ENCODE measurements at regions not wholly inside any gene's neighbourhood (a gene's known extent, or its start where the extent isn't known, plus 50 kb on each side); places are given as distances from the start of the nearest gene placed in this dataset.

DNA sequence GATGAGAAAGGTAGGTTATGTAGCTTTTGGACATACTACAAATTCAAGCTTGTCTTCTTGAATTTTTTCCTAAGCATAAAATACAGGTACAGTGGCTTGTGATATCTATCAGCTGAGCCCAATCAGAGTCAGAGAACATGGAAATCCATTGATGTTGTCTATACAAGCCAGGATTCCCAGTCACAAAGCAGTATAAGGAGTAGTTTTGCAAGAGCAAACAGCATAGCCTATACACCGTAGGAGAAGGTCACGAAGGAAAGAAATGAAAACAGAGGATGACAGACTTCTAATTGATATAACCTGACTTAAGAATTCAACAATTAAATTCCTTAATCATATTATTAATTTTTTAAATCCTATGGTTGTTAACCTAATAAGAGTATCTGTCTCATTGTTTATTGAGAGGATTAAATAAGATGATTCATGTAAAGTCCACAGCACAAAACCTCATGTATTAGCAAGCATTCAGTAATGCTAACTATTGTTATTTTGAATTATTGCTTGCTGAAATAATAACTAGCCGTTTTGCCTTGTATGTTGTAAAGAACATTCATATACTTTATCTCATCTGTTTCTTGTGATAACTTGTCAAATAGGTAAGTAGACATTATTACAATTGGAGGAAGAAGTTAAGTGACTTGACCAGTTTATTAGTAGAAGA, 276.6 kb upstream of the ZPLD1 start:
- no peaks in the 10 kb centered on the region for H3K79me2 ChIP-seq (ENCODE audit: insufficient read depth, low read depth)
- no peak overlapping the region for H3K4me3 ChIP-seq (IDR thresholded peaks at IDR 0.05; ENCODE audit: insufficient read depth, low read depth, low read length)
- no peak overlapping the region for H3K4me2 ChIP-seq
- no peak overlapping the region for H3K9ac ChIP-seq
- no peak overlapping the region for H2AFZ ChIP-seq (ENCODE audit: low read depth)
- TF ChIP-seq, protein P1, sequence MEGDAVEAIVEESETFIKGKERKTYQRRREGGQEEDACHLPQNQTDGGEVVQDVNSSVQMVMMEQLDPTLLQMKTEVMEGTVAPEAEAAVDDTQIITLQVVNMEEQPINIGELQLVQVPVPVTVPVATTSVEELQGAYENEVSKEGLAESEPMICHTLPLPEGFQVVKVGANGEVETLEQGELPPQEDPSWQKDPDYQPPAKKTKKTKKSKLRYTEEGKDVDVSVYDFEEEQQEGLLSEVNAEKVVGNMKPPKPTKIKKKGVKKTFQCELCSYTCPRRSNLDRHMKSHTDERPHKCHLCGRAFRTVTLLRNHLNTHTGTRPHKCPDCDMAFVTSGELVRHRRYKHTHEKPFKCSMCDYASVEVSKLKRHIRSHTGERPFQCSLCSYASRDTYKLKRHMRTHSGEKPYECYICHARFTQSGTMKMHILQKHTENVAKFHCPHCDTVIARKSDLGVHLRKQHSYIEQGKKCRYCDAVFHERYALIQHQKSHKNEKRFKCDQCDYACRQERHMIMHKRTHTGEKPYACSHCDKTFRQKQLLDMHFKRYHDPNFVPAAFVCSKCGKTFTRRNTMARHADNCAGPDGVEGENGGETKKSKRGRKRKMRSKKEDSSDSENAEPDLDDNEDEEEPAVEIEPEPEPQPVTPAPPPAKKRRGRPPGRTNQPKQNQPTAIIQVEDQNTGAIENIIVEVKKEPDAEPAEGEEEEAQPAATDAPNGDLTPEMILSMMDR (conservative IDR thresholded peaks at IDR 0.05; ENCODE audit: low read depth, low read length), result no peak
- H3K4me1 ChIP-seq (ENCODE audit: low read depth, poor library complexity, severe bottlenecking), result peaks cover 2% of the 10 kb centered on the region
- no peaks in the 10 kb centered on the region for H3K36me3 ChIP-seq (ENCODE audit: insufficient read depth)
- H3K27me3 ChIP-seq (ENCODE audit: insufficient read depth, low read depth), result no peaks in the 10 kb centered on the region
- H4K20me1 ChIP-seq (ENCODE audit: insufficient read depth), result no peaks in the 10 kb centered on the region
- no peak overlapping the region for H3K27ac ChIP-seq

DNA sequence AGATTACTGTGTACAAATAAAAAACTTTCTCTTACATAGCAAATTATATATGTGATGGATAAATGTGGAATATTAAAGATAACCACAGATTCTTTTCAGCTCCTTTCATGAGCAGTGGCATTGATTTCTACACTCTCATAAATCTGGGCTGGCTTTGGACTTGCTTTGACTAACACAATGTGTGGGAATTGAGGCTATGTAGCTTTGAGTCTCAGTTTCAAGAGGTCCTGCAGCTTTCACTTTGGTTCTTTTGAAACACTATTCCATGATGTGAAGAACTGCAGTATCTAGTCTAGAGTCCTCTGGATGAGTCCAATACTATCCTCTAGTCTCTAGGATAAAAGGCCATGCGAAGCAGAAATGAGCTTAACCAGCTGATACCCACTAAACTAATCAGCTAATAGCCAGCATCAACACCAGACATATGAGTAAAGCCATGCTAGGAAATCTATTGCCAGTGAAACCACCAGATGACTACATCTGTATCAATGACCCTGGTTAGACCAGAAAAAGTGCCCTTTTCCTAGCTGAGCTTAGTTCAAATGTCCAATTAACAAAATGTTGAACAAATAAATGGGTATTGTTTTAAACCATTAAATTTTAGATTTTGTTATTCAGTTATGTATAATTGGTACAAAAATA, 274.9 kb upstream of the ZPLD1 start:
- Histone ChIP-seq H3K4me2 (no peak overlapping the region), H3K4me3 (IDR thresholded peaks at IDR 0.05; ENCODE audit: insufficient read depth, low read depth, low read length) (no peak overlapping the region), H3K27ac (no peak overlapping the region), H4K20me1 (ENCODE audit: insufficient read depth) (no peaks in the 10 kb centered on the region), H3K27me3 (ENCODE audit: insufficient read depth, low read depth) (no peaks in the 10 kb centered on the region), H3K9ac (no peak overlapping the region), H3K36me3 (ENCODE audit: insufficient read depth) (no peaks in the 10 kb centered on the region), H3K4me1 (ENCODE audit: low read depth, poor library complexity, severe bottlenecking) (peaks cover 7% of the 10 kb centered on the region), H2AFZ (ENCODE audit: low read depth) (no peak overlapping the region), H3K79me2 (ENCODE audit: insufficient read depth, low read depth) (no peaks in the 10 kb centered on the region)
- TF ChIP-seq, protein P1 (conservative IDR thresholded peaks at IDR 0.05; ENCODE audit: low read depth, low read length), result no peak

DNA sequence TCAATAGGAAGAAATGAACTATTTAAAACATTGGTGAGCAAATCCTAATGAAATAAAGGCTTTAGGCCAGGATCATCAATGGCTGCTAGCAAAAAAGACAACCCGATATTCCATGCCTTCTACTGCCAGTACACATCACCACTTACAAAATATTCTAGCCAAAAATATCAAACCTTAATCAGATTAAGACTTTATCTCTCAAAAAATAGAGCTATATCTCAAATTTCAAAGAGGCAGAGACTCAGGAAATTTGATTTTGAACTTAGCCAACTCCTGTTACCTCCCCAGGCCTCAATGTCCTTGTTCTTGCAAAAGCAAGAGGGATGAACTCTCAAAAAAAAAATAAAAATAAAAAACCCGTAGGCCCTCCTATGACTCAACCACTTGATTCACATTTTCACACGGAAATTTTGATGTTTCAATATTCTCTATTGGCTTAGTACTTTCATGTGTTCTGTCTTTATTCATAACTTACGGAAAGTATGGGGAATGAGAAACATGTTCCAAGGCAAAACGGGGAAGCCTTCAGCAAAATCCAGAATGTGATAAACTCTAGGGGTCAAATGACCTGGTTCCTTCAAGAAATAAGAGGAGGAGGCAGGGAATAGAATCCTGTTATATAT, 273.3 kb upstream of the ZPLD1 start:
- H3K4me2 ChIP-seq, result no peak overlapping the region
- peaks cover 7% of the 10 kb centered on the region for H3K4me1 ChIP-seq (ENCODE audit: low read depth, poor library complexity, severe bottlenecking)

DNA sequence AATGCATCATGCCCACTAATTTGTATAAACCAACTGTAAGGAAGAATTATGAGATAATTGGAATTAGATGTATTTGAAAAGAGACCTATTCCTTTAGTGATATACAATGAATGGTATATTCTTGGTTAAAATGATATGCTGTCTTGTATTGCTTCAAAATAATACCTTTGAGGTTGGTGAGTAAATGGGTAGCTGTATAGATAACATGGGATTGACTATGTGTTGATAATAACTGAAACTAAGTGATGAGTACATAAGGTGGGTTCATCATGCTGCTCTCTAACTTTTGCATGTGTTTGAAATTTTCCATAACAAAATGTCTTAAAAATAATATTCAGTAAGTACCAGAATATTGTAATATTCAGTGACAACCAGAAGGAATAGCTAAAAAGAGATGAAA, 272.6 kb upstream of the ZPLD1 start:
- Histone ChIP-seq H3K4me3 (IDR thresholded peaks at IDR 0.05; ENCODE audit: insufficient read depth, low read depth, low read length) (no peak overlapping the region), H3K27ac (no peak overlapping the region), H3K79me2 (ENCODE audit: insufficient read depth, low read depth) (no peaks in the 10 kb centered on the region), H3K4me2 (no peak overlapping the region), H3K4me1 (ENCODE audit: low read depth, poor library complexity, severe bottlenecking) (peaks cover 7% of the 10 kb centered on the region), H3K36me3 (ENCODE audit: insufficient read depth) (no peaks in the 10 kb centered on the region), H4K20me1 (ENCODE audit: insufficient read depth) (no peaks in the 10 kb centered on the region), H2AFZ (ENCODE audit: low read depth) (no peak overlapping the region), H3K27me3 (ENCODE audit: insufficient read depth, low read depth) (no peaks in the 10 kb centered on the region), H3K9ac (no peak overlapping the region)
- TF ChIP-seq, protein P1 (conservative IDR thresholded peaks at IDR 0.05; ENCODE audit: low read depth, low read length), result no peak

More for the DNA sequence above, 273.3 kb upstream of the ZPLD1 start:
- no peak overlapping the region for H2AFZ ChIP-seq (ENCODE audit: low read depth)
- H4K20me1 ChIP-seq (ENCODE audit: insufficient read depth), result no peaks in the 10 kb centered on the region
- H3K27me3 ChIP-seq (ENCODE audit: insufficient read depth, low read depth), result no peaks in the 10 kb centered on the region
- H3K27ac ChIP-seq, result no peak overlapping the region
- no peak overlapping the region for H3K9ac ChIP-seq
- no peak overlapping the region for H3K4me3 ChIP-seq (IDR thresholded peaks at IDR 0.05; ENCODE audit: insufficient read depth, low read depth, low read length)
- H3K79me2 ChIP-seq (ENCODE audit: insufficient read depth, low read depth), result no peaks in the 10 kb centered on the region
- H3K36me3 ChIP-seq (ENCODE audit: insufficient read depth), result no peaks in the 10 kb centered on the region
- TF ChIP-seq, protein P1 (conservative IDR thresholded peaks at IDR 0.05; ENCODE audit: low read depth, low read length), result no peak
